HG03097 (cell line): ENCODE measurements at regions not wholly inside any gene's neighbourhood (a gene's known extent, or its start where the extent isn't known, plus 50 kb on each side); places are given as distances from the start of the nearest gene placed in this dataset.

Experiments
- ATAC-seq: cut with Tn5 transposase; IDR thresholded peaks from one replicate; pipeline ENCODE4 v1.9.1; 2021; ENCODE audit not compliant: unreplicated experiment, low FRiP score

- no peak for ATAC-seq
Measured at GRCh38 chr7:46428295-46428694, 507.2 kb upstream of the IGFBP3 start.

- ATAC-seq = no peak
Measured at GRCh38 chr7:46424934-46425333, 503.9 kb upstream of the IGFBP3 start.

- ATAC-seq = no peak
Measured at GRCh38 chr7:46421441-46422230, 500.6 kb upstream of the IGFBP3 start.

- ATAC-seq = no peak
Measured at GRCh38 chr7:46414946-46415345, 493.9 kb upstream of the IGFBP3 start.

GRCh38 chr7:46411236-46411635, 490.2 kb upstream of the IGFBP3 start:
- no peak for ATAC-seq

GRCh38 chr7:46407125-46407524, 486.1 kb upstream of the IGFBP3 start:
- ATAC-seq = no peak

GRCh38 chr7:46397591-46397990, 476.5 kb upstream of the IGFBP3 start:
- no peak for ATAC-seq

GRCh38 chr7:46396481-46396880, 475.4 kb upstream of the IGFBP3 start:
- no peak for ATAC-seq

GRCh38 chr7:46393142-46393541, 472.1 kb upstream of the IGFBP3 start:
- ATAC-seq = no peak

- no peak for ATAC-seq
Measured at GRCh38 chr7:46391231-46392201, 470.4 kb upstream of the IGFBP3 start.

- no peak for ATAC-seq
Measured at GRCh38 chr7:46390042-46390441, 469.0 kb upstream of the IGFBP3 start.

- no peak for ATAC-seq
Measured at GRCh38 chr7:46389146-46389545, 468.1 kb upstream of the IGFBP3 start.

- no peak for ATAC-seq
Measured at GRCh38 chr7:46387646-46388045, 466.6 kb upstream of the IGFBP3 start.

GRCh38 chr7:46386428-46387399, 465.6 kb upstream of the IGFBP3 start:
- no peak for ATAC-seq

GRCh38 chr7:46385662-46386309, 464.7 kb upstream of the IGFBP3 start:
- ATAC-seq = no peak

GRCh38 chr7:46383605-46384004, 462.5 kb upstream of the IGFBP3 start:
- no peak for ATAC-seq

- no peak for ATAC-seq
Measured at GRCh38 chr7:46369933-46370654, 449.0 kb upstream of the IGFBP3 start.

- ATAC-seq = no peak
Measured at GRCh38 chr7:46368871-46369270, 447.8 kb upstream of the IGFBP3 start.

GRCh38 chr7:46366526-46366925, 445.5 kb upstream of the IGFBP3 start:
- no peak for ATAC-seq
